ENCODE measurements at regions not wholly inside any gene's neighbourhood (a gene's known extent, or its start where the extent isn't known, plus 50 kb on each side); places are given as distances from the start of the nearest gene placed in this dataset.

DNA sequence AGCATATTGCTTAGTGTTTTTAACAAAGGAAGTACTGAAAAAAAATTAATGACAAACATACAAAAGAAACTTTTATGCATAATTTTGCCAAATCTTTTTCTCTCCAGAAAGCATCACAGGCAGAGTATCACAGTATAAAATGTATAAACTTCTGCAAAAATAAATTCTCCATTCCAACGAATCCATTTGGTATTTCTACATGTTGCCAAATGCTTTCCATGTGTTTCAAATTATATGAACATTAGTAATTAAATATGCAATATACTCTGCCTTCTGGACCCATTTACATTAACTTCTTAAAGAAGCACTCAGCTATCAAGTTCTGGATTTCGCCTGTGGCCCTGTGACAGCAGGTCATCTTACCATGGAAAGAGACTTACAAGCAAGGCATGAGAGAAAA lies 189.1 kb upstream of the ALCAM start:
- TF ChIP-seq, protein P1, sequence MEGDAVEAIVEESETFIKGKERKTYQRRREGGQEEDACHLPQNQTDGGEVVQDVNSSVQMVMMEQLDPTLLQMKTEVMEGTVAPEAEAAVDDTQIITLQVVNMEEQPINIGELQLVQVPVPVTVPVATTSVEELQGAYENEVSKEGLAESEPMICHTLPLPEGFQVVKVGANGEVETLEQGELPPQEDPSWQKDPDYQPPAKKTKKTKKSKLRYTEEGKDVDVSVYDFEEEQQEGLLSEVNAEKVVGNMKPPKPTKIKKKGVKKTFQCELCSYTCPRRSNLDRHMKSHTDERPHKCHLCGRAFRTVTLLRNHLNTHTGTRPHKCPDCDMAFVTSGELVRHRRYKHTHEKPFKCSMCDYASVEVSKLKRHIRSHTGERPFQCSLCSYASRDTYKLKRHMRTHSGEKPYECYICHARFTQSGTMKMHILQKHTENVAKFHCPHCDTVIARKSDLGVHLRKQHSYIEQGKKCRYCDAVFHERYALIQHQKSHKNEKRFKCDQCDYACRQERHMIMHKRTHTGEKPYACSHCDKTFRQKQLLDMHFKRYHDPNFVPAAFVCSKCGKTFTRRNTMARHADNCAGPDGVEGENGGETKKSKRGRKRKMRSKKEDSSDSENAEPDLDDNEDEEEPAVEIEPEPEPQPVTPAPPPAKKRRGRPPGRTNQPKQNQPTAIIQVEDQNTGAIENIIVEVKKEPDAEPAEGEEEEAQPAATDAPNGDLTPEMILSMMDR (IDR thresholded peaks at IDR 0.05): no peak
- TF ChIP-seq POLR2A (IDR thresholded peaks at IDR 0.05): no peak

Measured in body of pancreas (tissue), 4 donors.